Gastroesophageal sphincter (tissue), 3 donors: ENCODE measurements at regions not wholly inside any gene's neighbourhood (a gene's known extent, or its start where the extent isn't known, plus 50 kb on each side); places are given as distances from the start of the nearest gene placed in this dataset.
"Not testable (repeated sequence)": the region's sequence is repeated elsewhere in the genome, so short reads cannot be mapped to it uniquely, and the experiment has no call there.

Experiments used
- CTCF ChIP-seq, 4 experiments: fragments of 200-600 bp in 2 of 4; fragments of 450-650 bp in 2 of 4; sonication (generic) in 1 of 4; IDR thresholded peaks; one replicate each; pipeline ENCODE4 v1.5.1; 2017 to 2019; ENCODE audit warnings: antibody characterized with exemption in 4 of 4, mild to moderate bottlenecking in 2 of 4, moderate library complexity in 2 of 4
- EP300 ChIP-seq: sonication (generic); formaldehyde crosslinking; IDR thresholded peaks from one replicate; pipeline ENCODE4 v1.6.1; 2017; ENCODE audit warnings: antibody characterized with exemption, mild to moderate bottlenecking
- POLR2A ChIP-seq, 2 donors: fragments of 450-650 bp; IDR thresholded peaks; one replicate each; pipeline ENCODE4 v1.6.1; 2017; ENCODE audit warnings: antibody characterized with exemption in 2 of 2, mild to moderate bottlenecking in 2 of 2, moderate library complexity in 1 of 2
- POLR2AphosphoS5 ChIP-seq: sonication (generic); formaldehyde crosslinking; IDR thresholded peaks from one replicate; pipeline ENCODE4 v1.6.1; 2017; ENCODE audit warnings: antibody characterized with exemption

GRCh38 chr7:76763977-76764376 is 136.9 kb upstream of the POMZP3 start:
- TF ChIP-seq POLR2A (IDR thresholded peaks at IDR 0.05); CTCF (IDR thresholded peaks at IDR 0.05); EP300; POLR2AphosphoS5: not testable (repeated sequence)
